A204.1 (cell line): ENCODE measurements at regions not wholly inside any gene's neighbourhood (a gene's known extent, or its start where the extent isn't known, plus 50 kb on each side); places are given as distances from the start of the nearest gene placed in this dataset.
"Not testable (repeated sequence)": the region's sequence is repeated elsewhere in the genome, so short reads cannot be mapped to it uniquely, and the experiment has no call there.

ENCODE experiments used
- FAIRE-seq: peaks from 2 replicates; lab custom pipeline; 2012; peaks lifted over from hg19 to GRCh38; lab: Jason Lieb, UNC

DNA sequence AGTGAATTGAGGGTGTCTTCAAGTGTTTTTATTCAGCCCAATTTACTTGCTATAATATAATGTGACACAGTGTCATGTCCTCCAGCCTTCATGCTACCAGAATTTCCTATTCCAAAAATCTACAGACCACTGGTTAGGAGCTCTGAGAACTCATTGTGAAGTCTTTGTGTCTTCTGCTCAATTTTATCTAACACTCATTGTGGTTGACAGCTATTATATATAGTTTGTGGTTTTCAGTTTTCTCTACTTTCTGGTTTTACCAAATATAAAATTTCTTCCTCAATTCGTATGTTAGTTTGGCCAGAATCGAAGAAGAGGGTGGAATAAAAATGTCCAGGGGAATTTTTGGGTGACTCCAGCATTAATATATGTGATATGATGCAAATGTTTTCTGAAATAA is 509.3 kb upstream of the NUDT12 start:
- FAIRE-seq = no peak

GRCh38 chr5:104062621-104063377 is 500.2 kb upstream of the NUDT12 start:
- no peak for FAIRE-seq

DNA sequence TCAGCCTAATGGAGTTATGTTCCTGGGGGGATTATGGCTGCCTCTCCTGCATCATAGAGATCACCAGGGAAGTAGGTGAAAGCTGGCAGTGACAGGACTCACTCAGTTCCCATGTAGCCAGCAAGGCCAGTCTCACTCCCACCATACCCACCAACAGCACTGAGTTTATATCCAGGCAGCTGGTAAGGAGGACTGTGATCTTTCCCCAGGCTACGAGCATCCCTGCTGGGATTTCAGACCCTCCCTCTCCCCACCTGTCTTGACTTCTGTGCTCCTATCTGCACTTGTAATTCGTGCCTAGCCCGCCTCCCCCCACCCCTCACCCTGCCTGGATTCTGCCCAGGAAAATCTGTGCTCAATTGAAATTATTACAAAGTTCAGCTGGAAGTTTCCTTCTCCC is 499.1 kb upstream of the NUDT12 start:
- FAIRE-seq = no peak

DNA sequence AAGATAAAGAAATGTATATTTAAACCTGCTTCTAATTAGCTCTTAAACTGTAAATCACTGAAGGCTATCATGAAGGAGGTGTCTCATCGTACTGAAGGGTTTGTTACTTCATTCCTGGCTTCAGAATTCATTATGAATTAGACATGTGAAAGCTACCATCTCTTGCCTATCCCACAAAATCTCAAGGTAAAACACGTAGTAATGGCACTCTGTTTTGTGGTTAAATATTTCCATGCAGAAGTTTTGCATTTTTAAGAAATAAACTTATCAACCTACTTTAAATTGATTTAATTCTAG is 490.7 kb upstream of the NUDT12 start:
- no peak for FAIRE-seq

- FAIRE-seq = no peak
Measured at GRCh38 chr5:104052558-104053352, 490.2 kb upstream of the NUDT12 start.

- no peak for FAIRE-seq
Measured at GRCh38 chr5:104050436-104050835, 487.8 kb upstream of the NUDT12 start.

DNA sequence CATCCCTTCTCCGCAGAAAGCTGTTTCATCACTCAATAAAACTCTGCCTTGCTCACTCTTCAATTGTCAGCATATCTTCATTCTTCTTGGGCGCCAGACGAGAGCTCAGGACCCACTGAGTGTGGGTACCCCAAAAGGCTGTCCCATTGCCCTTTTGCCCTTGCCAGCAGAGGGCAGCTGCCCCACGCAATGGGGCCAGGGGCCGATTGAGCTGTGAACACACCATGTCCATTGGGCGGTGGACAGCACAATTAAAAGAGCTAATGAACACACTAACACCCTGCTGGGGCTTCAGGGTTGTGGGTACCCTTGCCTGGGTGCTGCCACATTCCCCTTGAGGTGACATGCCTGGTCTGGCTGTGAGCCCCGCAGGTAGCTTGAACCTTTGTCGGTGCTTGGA is 487.2 kb upstream of the NUDT12 start:
- FAIRE-seq = no peak

DNA sequence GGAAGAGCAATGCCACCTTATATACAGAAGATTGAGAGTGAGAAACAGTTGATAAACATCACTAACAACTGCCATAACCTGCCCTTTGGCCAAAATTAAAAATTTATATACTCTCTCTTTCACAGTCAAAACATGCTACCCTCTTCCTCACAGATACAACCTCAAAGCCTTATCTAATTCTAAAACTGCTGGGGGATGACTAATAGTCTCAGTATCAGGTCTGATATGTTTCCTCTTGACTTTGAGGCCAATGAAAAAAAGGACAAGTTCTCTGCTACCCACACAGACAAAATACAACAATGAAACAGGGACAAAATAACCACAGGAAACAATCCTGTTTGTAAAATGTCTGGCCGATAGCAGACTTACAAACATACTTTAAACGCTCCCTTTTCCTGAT is 485.6 kb upstream of the NUDT12 start:
- no peak for FAIRE-seq

DNA sequence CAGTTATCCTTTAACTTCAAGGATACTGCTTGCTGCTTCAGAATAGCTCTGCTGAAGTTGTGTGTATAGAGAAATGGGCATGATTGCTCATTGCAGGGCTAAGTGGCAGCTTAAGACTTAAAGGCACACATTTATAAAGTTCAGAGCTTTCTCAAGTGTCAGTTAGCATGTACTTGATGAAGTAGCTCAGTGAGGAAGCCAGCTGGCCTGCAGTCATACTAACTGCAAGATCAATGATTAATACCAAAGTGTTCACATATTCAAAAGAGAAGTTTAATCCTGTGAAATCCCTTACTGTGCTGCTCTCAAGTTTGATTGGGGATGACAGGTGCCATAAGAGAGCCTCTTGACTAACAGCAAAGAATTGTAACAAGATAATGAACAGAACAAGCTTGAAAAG is 483.4 kb upstream of the NUDT12 start:
- FAIRE-seq = no peak

DNA sequence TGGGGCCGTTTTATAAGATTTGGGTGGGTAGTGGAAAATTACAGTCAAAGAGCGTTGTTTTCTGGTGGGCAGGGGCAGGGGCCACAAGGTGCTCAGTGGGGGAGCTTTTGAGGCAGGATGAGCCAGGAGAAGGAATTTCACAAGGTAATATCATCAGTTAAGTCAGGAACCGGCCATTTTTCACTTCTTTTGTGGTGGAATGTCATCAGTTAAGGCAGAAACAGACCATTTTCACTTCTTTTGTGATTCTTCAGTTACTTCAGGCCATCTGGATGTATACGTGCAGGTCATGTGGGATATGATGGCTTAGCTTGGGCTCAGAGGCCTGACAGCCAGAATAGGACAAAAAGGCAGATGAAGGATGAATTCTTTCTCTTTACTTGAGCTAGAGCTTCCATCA is 477.3 kb upstream of the NUDT12 start:
- not testable (repeated sequence) for FAIRE-seq

DNA sequence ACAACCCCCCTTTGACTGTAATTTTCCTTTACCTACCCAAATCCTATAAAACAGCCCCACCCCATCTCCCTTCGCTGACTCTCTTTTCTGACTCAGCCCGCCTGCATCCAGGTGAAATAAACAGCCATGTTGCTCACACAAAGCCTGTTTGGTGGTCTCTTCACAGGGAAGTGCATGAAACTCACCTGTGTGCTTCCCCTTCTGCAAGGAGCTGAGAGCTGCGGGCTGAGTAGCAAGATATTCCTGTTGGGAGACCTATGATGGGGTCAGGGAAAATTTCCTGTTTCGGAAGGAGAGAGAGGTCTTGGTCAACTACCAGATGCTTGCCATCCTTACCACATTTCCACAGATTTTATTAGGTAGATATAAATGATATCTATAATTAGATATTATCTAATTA is 474.5 kb upstream of the NUDT12 start:
- FAIRE-seq = not testable (repeated sequence)

DNA sequence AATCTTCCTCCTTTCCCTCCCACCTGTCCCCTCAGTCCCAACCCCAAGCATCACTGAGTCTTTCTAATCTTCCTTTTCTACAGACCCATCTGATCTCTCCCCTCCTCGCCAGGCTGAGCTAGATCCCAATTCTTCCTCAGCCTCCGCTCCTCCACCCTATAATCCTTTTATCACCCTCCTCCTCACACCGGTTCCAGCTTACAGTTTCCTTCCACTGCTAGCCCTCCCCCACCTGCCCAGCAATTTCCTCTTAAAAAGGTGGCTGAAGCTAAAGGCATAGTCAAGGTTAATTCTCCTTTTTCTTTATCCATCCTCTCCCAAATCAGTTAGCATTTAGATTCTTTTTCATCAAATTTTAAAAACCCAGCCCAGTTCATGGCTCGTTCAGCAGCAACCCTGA is 470.6 kb upstream of the NUDT12 start:
- not testable (repeated sequence) for FAIRE-seq

DNA sequence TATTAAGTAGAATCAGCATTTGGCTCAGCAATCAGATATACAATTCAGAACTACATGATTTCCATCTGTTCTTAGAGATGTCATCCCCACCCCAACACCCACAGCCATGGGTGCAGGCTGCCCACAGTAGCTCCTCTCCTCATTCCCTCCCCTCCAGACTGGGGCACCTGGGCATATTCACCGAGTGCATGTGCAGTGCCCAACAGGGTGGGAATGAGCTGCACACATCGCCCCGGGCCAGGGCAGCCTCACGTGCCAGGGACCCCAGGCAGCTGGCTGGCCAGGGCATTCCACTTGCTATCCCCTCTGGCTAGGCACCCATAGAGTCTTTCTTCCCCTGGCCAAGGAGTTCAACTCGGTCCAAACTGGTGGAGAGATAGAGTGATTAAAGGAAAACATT is 461.9 kb upstream of the NUDT12 start:
- FAIRE-seq = no peak

DNA sequence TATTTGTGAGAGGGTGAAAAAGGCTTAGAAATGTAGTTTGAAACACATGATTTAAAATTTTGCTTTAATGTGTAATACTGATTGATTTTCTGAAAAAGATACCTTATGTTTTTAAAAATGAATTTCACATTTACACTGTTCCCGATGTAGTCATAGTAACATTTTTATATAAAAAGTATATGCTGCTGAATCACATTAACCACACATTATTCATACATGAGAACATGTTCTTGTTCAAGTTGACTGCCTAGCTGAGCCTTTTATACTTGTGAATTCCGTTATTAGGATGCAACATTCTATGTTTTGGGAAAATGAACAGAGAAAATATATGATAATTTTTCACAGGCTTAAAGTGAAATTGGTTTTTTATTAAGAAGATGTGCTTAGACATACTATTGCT is 461.1 kb upstream of the NUDT12 start:
- FAIRE-seq = no peak

- FAIRE-seq = no peak
Measured at GRCh38 chr5:104019956-104020355, 457.4 kb upstream of the NUDT12 start.

DNA sequence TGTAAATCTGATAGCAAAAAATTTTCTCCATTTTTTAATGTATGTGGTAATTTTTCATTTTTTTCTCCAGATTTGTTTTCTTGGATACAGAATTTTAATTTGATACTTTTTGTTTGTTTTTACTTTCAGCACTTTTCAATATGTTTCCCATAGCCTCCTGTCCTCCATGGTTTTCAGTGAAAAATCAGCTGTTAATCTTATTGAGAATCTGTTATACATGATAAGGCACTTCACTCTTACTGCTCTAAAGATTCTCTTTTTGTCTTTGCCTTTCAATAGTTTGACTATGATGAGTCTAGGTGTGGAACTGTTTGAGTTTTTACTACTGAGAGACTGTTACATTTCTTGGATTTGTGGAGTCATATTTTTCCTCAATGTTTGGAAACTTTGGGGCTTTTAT is 455.7 kb upstream of the NUDT12 start:
- no peak for FAIRE-seq

GRCh38 chr5:104016646-104017045 is 454.1 kb upstream of the NUDT12 start:
- FAIRE-seq = no peak

GRCh38 chr5:104015765-104016164 is 453.2 kb upstream of the NUDT12 start:
- FAIRE-seq = no peak

DNA sequence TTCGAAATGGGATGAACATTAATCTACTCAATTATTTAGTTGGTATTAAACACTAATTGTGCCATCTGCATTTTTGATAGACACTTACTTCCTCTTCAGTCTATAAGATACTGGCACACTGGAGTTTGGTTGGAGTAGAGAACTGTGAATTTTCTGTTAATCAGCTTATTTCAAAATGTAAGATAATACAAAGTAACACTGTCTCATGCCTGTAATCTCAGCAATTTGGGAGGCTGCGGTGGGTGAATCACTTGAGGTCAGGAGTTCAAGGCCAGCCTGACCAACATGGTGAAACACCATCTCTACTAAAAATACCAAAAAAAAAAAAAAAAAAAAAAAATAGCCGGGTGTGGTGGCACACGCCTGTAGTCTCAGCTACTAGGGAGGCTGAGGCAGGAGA is 440.2 kb upstream of the NUDT12 start:
- not testable (repeated sequence) for FAIRE-seq

- FAIRE-seq = no peak
Measured at GRCh38 chr5:104001136-104001535, 438.5 kb upstream of the NUDT12 start.

- FAIRE-seq = no peak
Measured at GRCh38 chr5:103993031-103993430, 430.4 kb upstream of the NUDT12 start.

- FAIRE-seq = no peak
Measured at GRCh38 chr5:103990064-103990463, 427.5 kb upstream of the NUDT12 start.

DNA sequence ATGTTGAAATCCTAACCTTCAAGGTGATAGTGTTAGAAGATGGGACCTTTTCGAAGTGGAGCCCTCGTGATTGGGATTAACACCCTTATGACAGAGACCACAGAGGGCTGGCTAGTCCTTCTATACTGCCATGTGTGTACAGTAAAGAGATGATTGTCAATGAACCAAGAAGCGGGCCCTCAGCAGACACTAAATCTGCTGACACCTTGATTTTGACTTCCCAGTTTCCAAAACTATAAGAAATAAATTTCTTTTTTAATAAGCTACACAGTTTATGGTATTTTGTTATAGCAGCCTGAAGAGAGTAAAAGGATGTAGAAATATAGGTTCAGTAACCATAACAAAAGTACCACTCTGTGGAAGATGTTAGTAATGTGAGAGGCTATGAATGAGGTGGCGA is 419.0 kb upstream of the NUDT12 start:
- no peak for FAIRE-seq

- FAIRE-seq = no peak
Measured at GRCh38 chr5:103973669-103974068, 411.1 kb upstream of the NUDT12 start.
